ENCODE measurements at regions not wholly inside any gene's neighbourhood (a gene's known extent, or its start where the extent isn't known, plus 50 kb on each side); places are given as distances from the start of the nearest gene placed in this dataset.

- TF ChIP-seq CTCF (conservative IDR thresholded peaks at IDR 0.05; ENCODE audit: low read length) (no peak; the same call in 1 of the 2 replicates), EZH2phosphoT487 (IDR thresholded peaks at IDR 0.05; ENCODE audit: borderline replicate concordance) (no peak)
Measured at GRCh38 chr13:65064967-65065366, 2165.2 kb downstream of the PCDH9 start.

Measured in Loucy (cell line).